ENCODE measurements at regions not wholly inside any gene's neighbourhood (a gene's known extent, or its start where the extent isn't known, plus 50 kb on each side); places are given as distances from the start of the nearest gene placed in this dataset.
A peak's percentile ranks its signal among the peaks of the same experiment; 100 is the strongest.

DNA sequence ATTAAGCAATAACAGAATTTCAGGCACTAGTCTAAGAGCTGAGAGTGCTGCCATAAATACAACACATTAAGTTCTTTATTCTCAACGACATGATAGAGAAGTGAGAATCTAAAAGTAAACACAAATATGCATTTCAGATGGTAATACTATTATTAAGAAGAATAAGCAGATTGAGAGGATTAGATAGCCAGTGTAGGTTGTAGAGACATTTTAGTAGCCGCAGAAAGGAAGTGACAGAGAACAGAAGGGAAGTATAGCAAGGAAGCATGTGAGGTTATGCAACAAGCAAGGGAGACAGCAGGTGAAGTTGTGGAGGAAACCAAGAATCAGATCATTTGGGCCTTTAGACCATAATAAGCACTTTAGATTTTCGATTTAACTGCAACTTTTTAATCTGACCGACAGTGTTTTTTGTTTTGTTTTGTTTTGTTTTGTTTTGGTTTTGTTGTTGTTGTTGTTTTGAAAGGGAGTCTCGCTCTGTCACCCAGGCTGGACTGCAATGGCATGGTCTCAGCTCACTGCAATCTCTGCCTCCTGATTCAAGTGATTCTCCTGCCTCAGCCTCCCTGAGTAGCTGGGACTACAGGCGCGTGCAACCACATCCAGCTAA lies 737.0 kb upstream of the ADGRB3 start (continued):
- TF ChIP-seq ZBTB40 (IDR thresholded peaks at IDR 0.05) (peak; percentile 73), ZBTB40 (CRISPR knock-in tag; IDR thresholded peaks at IDR 0.05) (no peak), COPS2 (conservative IDR thresholded peaks at IDR 0.05) (no peak), ZNF76 (CRISPR knock-in tag; IDR thresholded peaks at IDR 0.05; ENCODE audit: borderline replicate concordance) (no peak), XRCC3 (IDR thresholded peaks at IDR 0.05) (0 out of 2 replicates have a peak, but pooled peaks have one; percentile 32), CEBPG (CRISPR knock-in tag; IDR thresholded peaks at IDR 0.05) (peak; percentile 74), CEBPG (tag; conservative IDR thresholded peaks at IDR 0.05 in 1 of 2, IDR thresholded peaks at IDR 0.05 in 1 of 2) (peak; percentile 67 to 90; a peak in 3 of 4 replicates), HDAC2 (IDR thresholded peaks at IDR 0.05) (0 out of 2 replicates have a peak, but pooled peaks have one; percentile 25), RNF2 (IDR thresholded peaks at IDR 0.05) (no peak), SNRNP70 (optimal IDR thresholded peaks at IDR 0.05; ENCODE audit: low read depth, low read length) (no peak), BRD9 (IDR thresholded peaks at IDR 0.05; ENCODE audit: low read depth, partially characterized antibody) (no peak), MXI1 (IDR thresholded peaks at IDR 0.05; ENCODE audit: low read depth, low read length) (no peak), ZNF518B (CRISPR knock-in tag; IDR thresholded peaks at IDR 0.05) (no peak)
- TF ChIP-seq, protein P1, sequence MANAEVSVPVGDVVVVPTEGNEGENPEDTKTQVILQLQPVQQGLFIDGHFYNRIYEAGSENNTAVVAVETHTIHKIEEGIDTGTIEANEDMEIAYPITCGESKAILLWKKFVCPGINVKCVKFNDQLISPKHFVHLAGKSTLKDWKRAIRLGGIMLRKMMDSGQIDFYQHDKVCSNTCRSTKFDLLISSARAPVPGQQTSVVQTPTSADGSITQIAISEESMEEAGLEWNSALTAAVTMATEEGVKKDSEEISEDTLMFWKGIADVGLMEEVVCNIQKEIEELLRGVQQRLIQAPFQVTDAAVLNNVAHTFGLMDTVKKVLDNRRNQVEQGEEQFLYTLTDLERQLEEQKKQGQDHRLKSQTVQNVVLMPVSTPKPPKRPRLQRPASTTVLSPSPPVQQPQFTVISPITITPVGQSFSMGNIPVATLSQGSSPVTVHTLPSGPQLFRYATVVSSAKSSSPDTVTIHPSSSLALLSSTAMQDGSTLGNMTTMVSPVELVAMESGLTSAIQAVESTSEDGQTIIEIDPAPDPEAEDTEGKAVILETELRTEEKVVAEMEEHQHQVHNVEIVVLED (CRISPR knock-in tag; IDR thresholded peaks at IDR 0.05) = no peak
- TF ChIP-seq, protein P2, sequence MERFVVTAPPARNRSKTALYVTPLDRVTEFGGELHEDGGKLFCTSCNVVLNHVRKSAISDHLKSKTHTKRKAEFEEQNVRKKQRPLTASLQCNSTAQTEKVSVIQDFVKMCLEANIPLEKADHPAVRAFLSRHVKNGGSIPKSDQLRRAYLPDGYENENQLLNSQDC (CRISPR knock-in tag; IDR thresholded peaks at IDR 0.05) = no peak

All from K562 (cell line).